ENCODE measurements at regions not wholly inside any gene's neighbourhood (a gene's known extent, or its start where the extent isn't known, plus 50 kb on each side); places are given as distances from the start of the nearest gene placed in this dataset.

- TF ChIP-seq, protein P1, sequence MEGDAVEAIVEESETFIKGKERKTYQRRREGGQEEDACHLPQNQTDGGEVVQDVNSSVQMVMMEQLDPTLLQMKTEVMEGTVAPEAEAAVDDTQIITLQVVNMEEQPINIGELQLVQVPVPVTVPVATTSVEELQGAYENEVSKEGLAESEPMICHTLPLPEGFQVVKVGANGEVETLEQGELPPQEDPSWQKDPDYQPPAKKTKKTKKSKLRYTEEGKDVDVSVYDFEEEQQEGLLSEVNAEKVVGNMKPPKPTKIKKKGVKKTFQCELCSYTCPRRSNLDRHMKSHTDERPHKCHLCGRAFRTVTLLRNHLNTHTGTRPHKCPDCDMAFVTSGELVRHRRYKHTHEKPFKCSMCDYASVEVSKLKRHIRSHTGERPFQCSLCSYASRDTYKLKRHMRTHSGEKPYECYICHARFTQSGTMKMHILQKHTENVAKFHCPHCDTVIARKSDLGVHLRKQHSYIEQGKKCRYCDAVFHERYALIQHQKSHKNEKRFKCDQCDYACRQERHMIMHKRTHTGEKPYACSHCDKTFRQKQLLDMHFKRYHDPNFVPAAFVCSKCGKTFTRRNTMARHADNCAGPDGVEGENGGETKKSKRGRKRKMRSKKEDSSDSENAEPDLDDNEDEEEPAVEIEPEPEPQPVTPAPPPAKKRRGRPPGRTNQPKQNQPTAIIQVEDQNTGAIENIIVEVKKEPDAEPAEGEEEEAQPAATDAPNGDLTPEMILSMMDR (IDR thresholded peaks at IDR 0.05; ENCODE audit: insufficient read depth, low read length), result no peak
- TF ChIP-seq GABPA (IDR thresholded peaks at IDR 0.05; ENCODE audit: low read depth) (no peak), REST (IDR thresholded peaks at IDR 0.05; ENCODE audit: insufficient replicate concordance, low read depth) (no peak)
These were observed 227.1 kb downstream of the DUSP10 start for GRCh38 chr1:221514806-221515205.
